Hepatocyte (in vitro differentiated cells): ENCODE measurements at regions not wholly inside any gene's neighbourhood (a gene's known extent, or its start where the extent isn't known, plus 50 kb on each side); places are given as distances from the start of the nearest gene placed in this dataset.

ENCODE experiments used
- DNase-seq: peaks from one replicate; pipeline ENCODE4 v3.0.0-alpha.2; 2016; ENCODE audit warnings: low spot score
- H2AFZ ChIP-seq: fragments of 200-600 bp; sonication (generic); 2 replicates; pipeline ENCODE4 v1.6.0; 2016; ENCODE audit warnings: antibody characterized with exemption, mild to moderate bottlenecking
- H3K27ac ChIP-seq: fragments of 200-600 bp; sonication (generic); 2 replicates; pipeline ENCODE4 v1.5.1; 2016; ENCODE audit warnings: mild to moderate bottlenecking
- H3K27me3 ChIP-seq: fragments of 200-600 bp; sonication (generic); 2 replicates; pipeline ENCODE4 v1.6.1; 2016
- H3K36me3 ChIP-seq: fragments of 200-600 bp; sonication (generic); replicated peaks from 2 replicates; pipeline ENCODE4 v1.5.1; 2016; ENCODE audit warnings: low read depth; ENCODE audit not compliant: insufficient read depth
- H3K4me1 ChIP-seq: fragments of 200-600 bp; sonication (generic); 2 replicates; pipeline ENCODE4 v1.5.1; 2016; ENCODE audit warnings: mild to moderate bottlenecking, moderate library complexity; ENCODE audit not compliant: insufficient read depth
- H3K4me2 ChIP-seq: fragments of 200-600 bp; sonication (generic); 2 replicates; pipeline ENCODE4 v1.6.0; 2016
- H3K4me3 ChIP-seq: fragments of 200-600 bp; sonication (generic); 2 replicates; pipeline ENCODE4 v1.5.1; 2016; ENCODE audit warnings: mild to moderate bottlenecking
- H3K79me2 ChIP-seq: fragments of 200-600 bp; sonication (generic); 2 replicates; pipeline ENCODE4 v1.6.0; 2017; ENCODE audit warnings: mild to moderate bottlenecking
- H3K9me2 ChIP-seq: fragments of 200-600 bp; sonication (generic); replicated peaks from 2 replicates; pipeline ENCODE4 v1.6.0; 2017; ENCODE audit warnings: mild to moderate bottlenecking; ENCODE audit not compliant: insufficient read depth
- H3K9me3 ChIP-seq: fragments of 200-600 bp; sonication (generic); 2 replicates; pipeline ENCODE4 v1.5.1; 2016; ENCODE audit warnings: low read depth, mild to moderate bottlenecking
- H4K20me1 ChIP-seq: fragments of 200-600 bp; sonication (generic); 2 replicates; pipeline ENCODE4 v1.6.0; 2016; ENCODE audit warnings: mild to moderate bottlenecking; ENCODE audit not compliant: insufficient read depth, poor library complexity, severe bottlenecking
- CTCF ChIP-seq: fragments of 200-600 bp; sonication (generic); IDR thresholded peaks from 2 replicates; pipeline ENCODE4 v1.5.1; 2016; ENCODE audit warnings: antibody characterized with exemption, mild to moderate bottlenecking; ENCODE audit not compliant: poor library complexity
- EZH2 ChIP-seq: fragments of 200-600 bp; sonication (generic); IDR thresholded peaks from 2 replicates; pipeline ENCODE4 v1.6.1; 2016; ENCODE audit warnings: antibody characterized with exemption, mild to moderate bottlenecking, borderline replicate concordance
- EZH2phosphoT487 ChIP-seq: fragments of 200-600 bp; sonication (generic); IDR thresholded peaks from one replicate; pipeline ENCODE4 v1.6.1; 2018; ENCODE audit warnings: antibody characterized with exemption, mild to moderate bottlenecking, low read depth, moderate library complexity; ENCODE audit not compliant: unreplicated experiment, severe bottlenecking
- WGBS: methylation state at CpG from one replicate; pipeline ENCODE4 v1.1.6; 2016; ENCODE audit warnings: low lambda C conversion rate; ENCODE audit errors: missing lambda C conversion rate; 5-methylcytosine and 5-hydroxymethylcytosine counted together

GRCh38 chr9:29806937-29807618 lies 2233.8 kb upstream of the C9orf72 start:
- Histone ChIP-seq H4K20me1 (no peaks in the 10 kb centered on the region), H3K9me3 (no peaks in the 10 kb centered on the region), H2AFZ (no peak overlapping the region), H3K4me1 (no peaks in the 10 kb centered on the region), H3K79me2 (no peaks in the 10 kb centered on the region), H3K4me2 (no peak overlapping the region), H3K4me3 (no peak overlapping the region), H3K27ac (no peak overlapping the region), H3K9me2 (no peaks in the 10 kb centered on the region), H3K27me3 (no peaks in the 10 kb centered on the region), H3K36me3 (no peaks in the 10 kb centered on the region)
- whole genome bisulfite sequencing: 45% methylated on average over 3 of the region's 3 CpGs
- DNase-seq: no peak
- TF ChIP-seq CTCF (no peak), EZH2 (no peak), EZH2phosphoT487 (no peak)

GRCh38 chr9:29816954-29817703 lies 2243.8 kb upstream of the C9orf72 start:
- Histone ChIP-seq H3K79me2 (no peaks in the 10 kb centered on the region), H3K4me3 (no peak overlapping the region), H3K4me1 (no peaks in the 10 kb centered on the region), H3K4me2 (no peak overlapping the region), H3K27me3 (no peaks in the 10 kb centered on the region), H4K20me1 (no peaks in the 10 kb centered on the region), H2AFZ (no peak overlapping the region), H3K9me2 (no peaks in the 10 kb centered on the region), H3K9me3 (peaks cover 7% of the 10 kb centered on the region), H3K27ac (no peak overlapping the region), H3K36me3 (no peaks in the 10 kb centered on the region)
- no peak for DNase-seq
- TF ChIP-seq EZH2phosphoT487 (no peak), CTCF (no peak), EZH2 (no peak)
- WGBS: 74% methylated on average over 6 of the region's 6 CpGs

- no peaks in the 10 kb centered on the region for H3K36me3 ChIP-seq
- H3K9me2 ChIP-seq: no peaks in the 10 kb centered on the region
- H3K79me2 ChIP-seq: no peaks in the 10 kb centered on the region
- no peak for DNase-seq
- no peaks in the 10 kb centered on the region for H3K4me1 ChIP-seq
- no peak overlapping the region for H3K4me3 ChIP-seq
- H2AFZ ChIP-seq: no peak overlapping the region
- WGBS: 72% methylated on average over 3 of the region's 3 CpGs
- H3K27me3 ChIP-seq: no peaks in the 10 kb centered on the region
- H4K20me1 ChIP-seq: no peaks in the 10 kb centered on the region
- H3K27ac ChIP-seq: no peak overlapping the region
- TF ChIP-seq EZH2phosphoT487 (no peak), CTCF (no peak), EZH2 (no peak)
- H3K9me3 ChIP-seq: peaks cover 7% of the 10 kb centered on the region
- no peak overlapping the region for H3K4me2 ChIP-seq
Observed at GRCh38 chr9:29822458-29822857, 2249.2 kb upstream of the C9orf72 start.
